ENCODE measurements at regions not wholly inside any gene's neighbourhood (a gene's known extent, or its start where the extent isn't known, plus 50 kb on each side); places are given as distances from the start of the nearest gene placed in this dataset.

GRCh38 chr9:126261584-126262356 lies 64.9 kb upstream of the MVB12B start:
- no peak for TF ChIP-seq TAF1 (IDR thresholded peaks at IDR 0.05; ENCODE audit: low read depth)
- TF ChIP-seq CTCF (IDR thresholded peaks at IDR 0.05; ENCODE audit: poor library complexity, severe bottlenecking), result no peak
- TF ChIP-seq EZH2 (IDR thresholded peaks at IDR 0.05; ENCODE audit: borderline replicate concordance, insufficient read depth, low read length, poor library complexity, severe bottlenecking), result no peak
- TF ChIP-seq RAD21 (conservative IDR thresholded peaks at IDR 0.05), result no peak
- no peak for TF ChIP-seq POLR2AphosphoS5 (IDR thresholded peaks at IDR 0.05)
- no peak for TF ChIP-seq EP300 (conservative IDR thresholded peaks at IDR 0.05; ENCODE audit: poor library complexity, severe bottlenecking)
- TF ChIP-seq MXI1 (conservative IDR thresholded peaks at IDR 0.05; ENCODE audit: poor library complexity, severe bottlenecking), result no peak
- TF ChIP-seq SMC3 (conservative IDR thresholded peaks at IDR 0.05; ENCODE audit: poor library complexity), result no peak
- TF ChIP-seq REST (IDR thresholded peaks at IDR 0.05; ENCODE audit: borderline replicate concordance), result no peak
